HEK293 (cell line): ENCODE measurements at regions not wholly inside any gene's neighbourhood (a gene's known extent, or its start where the extent isn't known, plus 50 kb on each side); places are given as distances from the start of the nearest gene placed in this dataset.

Source experiments
- CTCF ChIA-PET: fragments of 350-600 bp; formaldehyde crosslinking; extraction: SDS; loops from one replicate; lab custom pipeline; 2021; ENCODE audit warnings: antibody characterized with exemption; lab: Yijun Ruan, JAX
- POLR2A ChIA-PET: fragments of 300-600 bp; formaldehyde crosslinking; extraction: SDS; loops from one replicate; lab custom pipeline; 2020; ENCODE audit warnings: antibody characterized with exemption, inconsistent platforms; lab: Yijun Ruan, JAX
- H3K27ac ChIP-seq: fragments of 200-500 bp; sonication (Bioruptor generic); 2 replicates; pipeline ENCODE4 v1.5.1; 2014; ENCODE audit warnings: low read depth, low read length, control low read depth, inconsistent platforms; ENCODE audit errors: extremely low read depth
- H3K36me3 ChIP-seq, 2 experiments: fragments of 200-500 bp in 1 of 2; sonication (Bioruptor generic) in 1 of 2; 1 replicate in 1 of 2; 2 replicates in 1 of 2; pipeline ENCODE4 v1.5.1; 2014 to 2017; ENCODE audit warnings: inconsistent platforms in 2 of 2, low read length in 2 of 2; ENCODE audit not compliant: control insufficient read depth in 2 of 2, insufficient read depth in 1 of 2
- H3K4me1 ChIP-seq: fragments of 200-500 bp; sonication (Bioruptor generic); 2 replicates; pipeline ENCODE4 v1.5.1; 2014; ENCODE audit warnings: mild to moderate bottlenecking, low read length, inconsistent platforms; ENCODE audit not compliant: control insufficient read depth, insufficient read depth
- H3K4me3 ChIP-seq: 2 replicates; pipeline ENCODE4 v1.5.1; 2011; ENCODE audit warnings: low read depth, mild to moderate bottlenecking, control low read depth, low read length, moderate library complexity
- H3K9me3 ChIP-seq: fragments of 200-500 bp; sonication (Bioruptor generic); 2 replicates; pipeline ENCODE4 v1.5.1; 2014; ENCODE audit warnings: low read depth, low read length, inconsistent platforms; ENCODE audit not compliant: control insufficient read depth, insufficient read depth
- KLF9 ChIP-seq: fragments of 450-650 bp; formaldehyde crosslinking; IDR thresholded peaks from 2 replicates; pipeline ENCODE4 v1.5.1; 2016; ENCODE audit warnings: missing biosample characterization, missing genetic modification characterization, low read depth
- MEIS1 ChIP-seq: sonication (generic); formaldehyde crosslinking; IDR thresholded peaks from 2 replicates; pipeline ENCODE4 v1.8.1; 2022; ENCODE audit warnings: missing genetic modification reagents, mild to moderate bottlenecking, borderline replicate concordance
- OVOL3 ChIP-seq: fragments of 450-650 bp; formaldehyde crosslinking; IDR thresholded peaks from 2 replicates; pipeline ENCODE4 v1.5.1; 2016; ENCODE audit warnings: missing biosample characterization, missing genetic modification characterization
- TCF7L2 ChIP-seq: IDR thresholded peaks from 2 replicates; pipeline ENCODE4 v1.6.1; 2011; ENCODE audit warnings: low read depth, mild to moderate bottlenecking, inconsistent platforms, low read length, moderate library complexity, borderline replicate concordance
- YY1 ChIP-seq: fragments of 450-650 bp; formaldehyde crosslinking; IDR thresholded peaks from 2 replicates; pipeline ENCODE4 v1.5.1; 2018; ENCODE audit warnings: missing biosample characterization, missing genetic modification characterization
- ZBTB17 ChIP-seq: fragments of 450-650 bp; formaldehyde crosslinking; IDR thresholded peaks from 2 replicates; pipeline ENCODE4 v1.5.1; 2016; ENCODE audit warnings: missing biosample characterization, missing genetic modification characterization
- ZBTB26 ChIP-seq: fragments of 450-650 bp; formaldehyde crosslinking; optimal IDR thresholded peaks from 2 replicates; pipeline ENCODE3; 2016; ENCODE audit warnings: missing biosample characterization, mild to moderate bottlenecking, missing genetic modification characterization
- ZEB2 ChIP-seq: fragments of 450-650 bp; formaldehyde crosslinking; IDR thresholded peaks from 2 replicates; pipeline ENCODE4 v1.5.1; 2016; ENCODE audit warnings: missing biosample characterization, missing genetic modification characterization
- ZNF140 ChIP-seq: fragments of 450-650 bp; formaldehyde crosslinking; IDR thresholded peaks from 2 replicates; pipeline ENCODE4 v1.5.1; 2016; ENCODE audit warnings: missing biosample characterization, missing genetic modification characterization
- ZNF148 ChIP-seq: fragments of 450-650 bp; formaldehyde crosslinking; IDR thresholded peaks from 2 replicates; pipeline ENCODE4 v1.5.0; 2017; ENCODE audit warnings: missing biosample characterization, missing genetic modification characterization, borderline replicate concordance
- ZNF157 ChIP-seq: fragments of 450-650 bp; formaldehyde crosslinking; IDR thresholded peaks from 2 replicates; pipeline ENCODE4 v1.5.1; 2016; ENCODE audit warnings: missing biosample characterization, missing genetic modification characterization
- ZNF24 ChIP-seq: fragments of 450-650 bp; formaldehyde crosslinking; IDR thresholded peaks from 2 replicates; pipeline ENCODE4 v1.5.1; 2016; ENCODE audit warnings: missing biosample characterization, missing genetic modification characterization
- ZNF248 ChIP-seq: fragments of 450-650 bp; formaldehyde crosslinking; IDR thresholded peaks from 2 replicates; pipeline ENCODE4 v1.5.1; 2017; ENCODE audit warnings: missing biosample characterization, missing genetic modification characterization
- ZNF274 ChIP-seq, 2 experiments: fragments of 200-500 bp in 1 of 2; fragments of 450-650 bp in 1 of 2; sonication (Bioruptor generic) in 1 of 2; formaldehyde crosslinking in 1 of 2; IDR thresholded peaks; 2 replicates each; pipeline versions ENCODE4 v1.5.1 to v1.6.1; 2014 to 2016; ENCODE audit warnings: borderline replicate concordance in 1 of 2, inconsistent platforms in 1 of 2, low read length in 1 of 2, missing biosample characterization in 1 of 2, missing genetic modification characterization in 1 of 2
- ZNF404 ChIP-seq: fragments of 450-650 bp; formaldehyde crosslinking; IDR thresholded peaks from 2 replicates; pipeline ENCODE4 v1.5.1; 2017; ENCODE audit warnings: missing biosample characterization, missing genetic modification characterization
- ZNF426 ChIP-seq: fragments of 450-650 bp; formaldehyde crosslinking; IDR thresholded peaks from 2 replicates; pipeline ENCODE4 v1.5.1; 2017; ENCODE audit warnings: missing biosample characterization, missing genetic modification characterization, mild to moderate bottlenecking, inconsistent platforms, moderate library complexity
- ZNF510 ChIP-seq: fragments of 450-650 bp; formaldehyde crosslinking; IDR thresholded peaks from 2 replicates; pipeline ENCODE4 v1.5.1; 2018; ENCODE audit warnings: mild to moderate bottlenecking, missing genetic modification characterization, missing biosample characterization; ENCODE audit not compliant: insufficient replicate concordance
- ZSCAN4 ChIP-seq: fragments of 450-650 bp; formaldehyde crosslinking; IDR thresholded peaks from 2 replicates; pipeline ENCODE4 v1.5.1; 2017; ENCODE audit warnings: missing biosample characterization, missing genetic modification characterization
- TF ChIP-seq, protein P1 (sequence below): fragments of 450-650 bp; formaldehyde crosslinking; IDR thresholded peaks from 2 replicates; pipeline ENCODE4; 2016; ENCODE audit warnings: missing biosample characterization, missing genetic modification characterization
- TF ChIP-seq, protein P2 (sequence below): fragments of 450-650 bp; formaldehyde crosslinking; IDR thresholded peaks from 2 replicates; pipeline ENCODE4 v1.5.1; 2017; ENCODE audit warnings: missing biosample characterization, missing genetic modification characterization

- TF ChIP-seq ZSCAN4 (tag by site-specific recombination) (no peak), OVOL3 (tag by site-specific recombination) (no peak), ZNF148 (tag by site-specific recombination) (no peak), ZNF274 (IDR thresholded peaks at IDR 0.05; ENCODE audit: low read length) (no peak), ZNF274 (tag by site-specific recombination; IDR thresholded peaks at IDR 0.05; ENCODE audit: borderline replicate concordance) (no peak)
Observed at GRCh38 chr4:144351306-144351705, 210.8 kb upstream of the GYPA start (continued).

DNA sequence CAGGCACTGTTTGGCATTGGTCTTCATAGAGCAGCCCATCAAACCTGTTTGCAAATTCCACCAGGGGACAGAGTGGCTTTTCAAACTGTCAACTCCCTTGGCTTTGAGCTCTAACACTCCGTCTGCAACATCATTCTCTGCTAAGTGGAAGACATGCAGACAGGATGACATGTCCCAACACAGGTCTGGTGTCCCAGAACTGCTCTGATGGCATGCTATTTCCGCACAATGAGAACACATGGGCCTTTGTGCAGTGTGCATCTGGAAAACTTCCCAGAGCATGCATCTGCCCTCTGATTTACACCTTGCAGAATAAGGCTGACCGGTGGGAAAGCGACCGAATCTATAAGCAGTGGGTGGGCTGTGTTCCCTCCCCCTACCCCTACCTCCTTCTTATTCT lies 212.8 kb upstream of the GYPA start:
- no peaks in the 10 kb centered on the region for H3K9me3 ChIP-seq
- TF ChIP-seq ZNF404 (tag by site-specific recombination) (no peak), ZNF248 (no peak), ZNF24 (tag by site-specific recombination) (no peak), KLF9 (no peak), TCF7L2 (no peak), ZNF426 (tag by site-specific recombination) (no peak), YY1 (tag by site-specific recombination) (no peak), ZNF157 (no peak), MEIS1 (no peak), ZNF510 (tag by site-specific recombination) (no peak), ZNF140 (tag by site-specific recombination) (no peak), ZBTB17 (tag by site-specific recombination) (no peak), ZEB2 (tag by site-specific recombination) (no peak), ZBTB26 (no peak)
- TF ChIP-seq, protein P1, sequence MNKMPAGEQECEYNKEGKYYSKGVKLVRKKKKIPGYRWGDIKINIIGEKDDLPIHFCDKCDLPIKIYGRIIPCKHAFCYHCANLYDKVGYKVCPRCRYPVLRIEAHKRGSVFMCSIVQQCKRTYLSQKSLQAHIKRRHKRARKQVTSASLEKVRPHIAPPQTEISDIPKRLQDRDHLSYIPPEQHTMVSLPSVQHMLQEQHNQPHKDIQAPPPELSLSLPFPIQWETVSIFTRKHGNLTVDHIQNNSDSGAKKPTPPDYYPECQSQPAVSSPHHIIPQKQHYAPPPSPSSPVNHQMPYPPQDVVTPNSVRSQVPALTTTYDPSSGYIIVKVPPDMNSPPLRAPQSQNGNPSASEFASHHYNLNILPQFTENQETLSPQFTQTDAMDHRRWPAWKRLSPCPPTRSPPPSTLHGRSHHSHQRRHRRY (tag by site-specific recombination): no peak
- TF ChIP-seq, protein P2, sequence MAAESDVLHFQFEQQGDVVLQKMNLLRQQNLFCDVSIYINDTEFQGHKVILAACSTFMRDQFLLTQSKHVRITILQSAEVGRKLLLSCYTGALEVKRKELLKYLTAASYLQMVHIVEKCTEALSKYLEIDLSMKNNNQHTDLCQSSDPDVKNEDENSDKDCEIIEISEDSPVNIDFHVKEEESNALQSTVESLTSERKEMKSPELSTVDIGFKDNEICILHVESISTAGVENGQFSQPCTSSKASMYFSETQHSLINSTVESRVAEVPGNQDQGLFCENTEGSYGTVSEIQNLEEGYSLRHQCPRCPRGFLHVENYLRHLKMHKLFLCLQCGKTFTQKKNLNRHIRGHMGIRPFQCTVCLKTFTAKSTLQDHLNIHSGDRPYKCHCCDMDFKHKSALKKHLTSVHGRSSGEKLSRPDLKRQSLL (tag by site-specific recombination): no peak
- TF ChIP-seq, all 188 proteins: peak for 0
- H3K27ac ChIP-seq: no peak overlapping the region
- POLR2A ChIA-PET: no interaction called here
- CTCF ChIA-PET: no interaction called here
- no peak overlapping the region for H3K4me3 ChIP-seq
- no peaks in the 10 kb centered on the region for H3K36me3 ChIP-seq
- H3K4me1 ChIP-seq: peaks cover 11% of the 10 kb centered on the region
